Fibroblast of pulmonary artery (primary cell): ENCODE measurements at regions not wholly inside any gene's neighbourhood (a gene's known extent, or its start where the extent isn't known, plus 50 kb on each side); places are given as distances from the start of the nearest gene placed in this dataset.

Source experiments
- DNase-seq: peaks from one replicate; pipeline ENCODE4 v3.0.0-alpha.2; 2010; ENCODE audit warnings: low read depth
- H3K4me3 ChIP-seq: replicated peaks from 2 replicates; pipeline ENCODE4 v1.5.1; 2011; ENCODE audit warnings: low read depth, mild to moderate bottlenecking, control low read depth, low read length, moderate library complexity
- TF ChIP-seq, protein P1 (sequence below): IDR thresholded peaks from 2 replicates; pipeline ENCODE4 v1.5.1; 2011; ENCODE audit warnings: mild to moderate bottlenecking, control low read depth, low read length, inconsistent platforms; ENCODE audit errors: missing control alignments

DNA sequence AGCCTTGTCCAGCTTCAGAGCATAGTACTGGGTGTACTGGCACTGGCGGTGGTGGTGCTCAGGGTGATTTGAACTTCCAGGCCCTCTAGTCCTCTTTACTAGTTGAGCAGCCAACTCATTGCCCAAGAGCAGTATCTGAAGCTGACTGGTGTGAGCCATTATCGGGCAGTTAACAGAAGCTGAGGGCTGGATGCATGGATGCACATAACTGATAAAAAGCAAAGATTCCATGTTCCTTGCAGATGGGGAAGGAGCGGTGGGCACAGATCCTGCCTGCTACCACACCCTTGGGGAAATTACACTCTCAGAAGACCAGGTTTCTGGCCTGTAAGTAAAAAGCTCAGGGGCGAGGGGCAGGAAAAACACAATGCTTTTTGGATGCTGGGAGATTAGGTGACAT lies 499.4 kb upstream of the ARGLU1 start:
- TF ChIP-seq, protein P1, sequence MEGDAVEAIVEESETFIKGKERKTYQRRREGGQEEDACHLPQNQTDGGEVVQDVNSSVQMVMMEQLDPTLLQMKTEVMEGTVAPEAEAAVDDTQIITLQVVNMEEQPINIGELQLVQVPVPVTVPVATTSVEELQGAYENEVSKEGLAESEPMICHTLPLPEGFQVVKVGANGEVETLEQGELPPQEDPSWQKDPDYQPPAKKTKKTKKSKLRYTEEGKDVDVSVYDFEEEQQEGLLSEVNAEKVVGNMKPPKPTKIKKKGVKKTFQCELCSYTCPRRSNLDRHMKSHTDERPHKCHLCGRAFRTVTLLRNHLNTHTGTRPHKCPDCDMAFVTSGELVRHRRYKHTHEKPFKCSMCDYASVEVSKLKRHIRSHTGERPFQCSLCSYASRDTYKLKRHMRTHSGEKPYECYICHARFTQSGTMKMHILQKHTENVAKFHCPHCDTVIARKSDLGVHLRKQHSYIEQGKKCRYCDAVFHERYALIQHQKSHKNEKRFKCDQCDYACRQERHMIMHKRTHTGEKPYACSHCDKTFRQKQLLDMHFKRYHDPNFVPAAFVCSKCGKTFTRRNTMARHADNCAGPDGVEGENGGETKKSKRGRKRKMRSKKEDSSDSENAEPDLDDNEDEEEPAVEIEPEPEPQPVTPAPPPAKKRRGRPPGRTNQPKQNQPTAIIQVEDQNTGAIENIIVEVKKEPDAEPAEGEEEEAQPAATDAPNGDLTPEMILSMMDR: no peak
- no peak for DNase-seq
- H3K4me3 ChIP-seq: no peak overlapping the region

DNA sequence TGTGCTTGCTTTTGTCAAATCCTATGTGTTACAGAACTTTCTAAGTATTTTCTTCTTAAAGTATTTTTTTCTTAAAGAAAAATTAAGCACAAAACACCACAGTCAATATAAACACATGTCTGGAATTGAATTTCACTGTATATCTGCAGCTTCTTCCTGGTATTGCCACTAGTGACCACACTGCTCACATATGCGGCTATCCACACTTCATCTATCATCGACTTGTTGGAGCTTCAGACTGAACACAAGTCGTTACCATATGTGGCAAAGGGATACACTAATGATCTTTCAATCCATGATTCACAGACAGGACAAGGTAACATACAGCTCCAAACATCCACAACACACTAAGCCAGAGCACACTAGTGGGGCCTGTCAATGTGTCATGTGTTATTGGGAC lies 498.4 kb upstream of the ARGLU1 start:
- DNase-seq: no peak
- no peak overlapping the region for H3K4me3 ChIP-seq
- TF ChIP-seq, protein P1: no peak

GRCh38 chr13:107065036-107065435 lies 497.1 kb upstream of the ARGLU1 start:
- TF ChIP-seq, protein P1: no peak
- no peak overlapping the region for H3K4me3 ChIP-seq
- DNase-seq: no peak

- DNase-seq: no peak
- no peak overlapping the region for H3K4me3 ChIP-seq
- TF ChIP-seq, protein P1: no peak
Measured at GRCh38 chr13:107057028-107057631, 489.2 kb upstream of the ARGLU1 start.

DNA sequence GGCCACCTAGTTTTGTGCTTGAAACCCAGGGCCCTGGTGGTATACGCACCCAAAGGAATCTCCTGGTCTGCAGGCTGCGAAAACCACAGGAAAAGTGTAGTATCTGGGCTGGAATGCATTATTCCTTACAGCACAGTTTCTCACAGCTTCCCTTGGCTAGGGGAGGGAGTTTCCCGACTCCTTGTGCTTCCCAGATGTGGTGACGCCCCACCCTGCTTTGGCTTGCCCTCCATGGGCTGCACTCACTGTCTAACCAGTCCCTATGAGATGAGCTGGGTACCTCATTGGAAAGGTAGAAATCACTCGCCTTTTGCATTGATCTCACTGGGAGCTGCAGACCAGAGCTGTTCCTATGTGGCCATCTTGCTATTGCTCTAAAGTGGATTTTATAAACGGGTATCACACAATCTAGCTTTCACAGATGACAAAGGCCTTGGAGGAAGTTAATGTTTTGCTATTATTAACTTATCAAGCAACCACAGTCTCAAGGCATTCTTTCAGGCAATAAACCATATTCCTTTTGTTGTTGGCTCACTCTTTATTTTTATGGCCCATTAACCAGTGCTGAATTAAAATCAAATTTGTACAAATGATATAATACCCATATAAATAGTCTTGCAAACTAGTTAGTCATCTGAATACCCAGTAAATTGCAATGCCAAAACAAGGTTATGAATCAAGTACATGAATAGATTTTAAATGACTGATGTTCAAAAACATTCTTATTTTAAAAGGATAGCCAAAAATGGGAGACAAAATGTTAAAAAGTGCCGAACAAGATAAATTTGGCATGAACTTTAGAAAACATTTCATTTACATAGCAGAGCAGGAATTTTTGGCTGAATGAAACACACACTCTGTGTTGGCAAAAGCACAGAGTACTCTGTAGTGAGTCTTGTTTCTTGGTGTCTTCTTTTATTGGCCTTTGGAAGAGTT lies 475.4 kb upstream of the ARGLU1 start:
- no peak for DNase-seq
- H3K4me3 ChIP-seq: no peak overlapping the region
- TF ChIP-seq, protein P1: no peak

DNA sequence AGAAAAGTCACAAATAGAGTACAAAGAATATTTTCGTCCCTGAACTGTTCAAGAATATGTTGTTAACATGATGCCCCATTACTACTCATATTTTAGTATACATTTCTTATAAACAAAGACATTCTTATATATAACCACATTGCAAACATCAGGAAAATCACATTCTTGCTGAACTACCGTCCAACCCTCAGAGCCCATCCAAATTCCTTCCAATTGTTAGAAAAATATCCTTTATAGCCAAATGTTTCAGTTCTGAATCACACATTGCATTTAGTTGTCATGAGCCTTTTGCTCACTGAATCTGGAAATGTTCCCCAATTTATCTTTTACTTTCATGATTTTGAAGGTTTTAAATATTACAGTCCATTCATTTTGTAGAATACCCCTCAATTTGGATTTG lies 467.8 kb upstream of the ARGLU1 start:
- no peak overlapping the region for H3K4me3 ChIP-seq
- DNase-seq: peak; percentile 21
- TF ChIP-seq, protein P1: no peak
